ENCODE measurements at regions not wholly inside any gene's neighbourhood (a gene's known extent, or its start where the extent isn't known, plus 50 kb on each side); places are given as distances from the start of the nearest gene placed in this dataset.
"Not testable (repeated sequence)": the region's sequence is repeated elsewhere in the genome, so short reads cannot be mapped to it uniquely, and the experiment has no call there.

DNA sequence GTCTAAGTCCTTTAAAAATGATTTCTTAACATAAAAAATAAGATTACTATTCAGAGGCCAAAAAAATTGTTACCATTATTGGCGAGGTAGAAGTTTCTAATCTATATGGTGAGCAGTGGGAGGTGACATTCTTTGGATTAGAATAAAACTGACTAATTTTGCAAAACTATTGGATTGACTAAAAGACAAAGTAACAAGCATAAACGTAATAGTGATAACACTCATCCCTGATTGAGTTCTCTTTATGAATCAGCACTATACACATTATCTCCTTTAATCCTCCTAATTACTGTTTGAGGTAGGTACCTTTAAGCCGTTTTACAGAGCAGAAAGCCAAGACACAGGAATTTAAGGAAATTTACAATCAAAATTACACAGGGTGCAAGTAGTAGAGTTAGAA, 139.2 kb upstream of the NRP1 start:
- H3K4me1 ChIP-seq = no peaks in the 10 kb centered on the region
- H3K9me3 ChIP-seq = no peaks in the 10 kb centered on the region
- TF ChIP-seq, protein P1, sequence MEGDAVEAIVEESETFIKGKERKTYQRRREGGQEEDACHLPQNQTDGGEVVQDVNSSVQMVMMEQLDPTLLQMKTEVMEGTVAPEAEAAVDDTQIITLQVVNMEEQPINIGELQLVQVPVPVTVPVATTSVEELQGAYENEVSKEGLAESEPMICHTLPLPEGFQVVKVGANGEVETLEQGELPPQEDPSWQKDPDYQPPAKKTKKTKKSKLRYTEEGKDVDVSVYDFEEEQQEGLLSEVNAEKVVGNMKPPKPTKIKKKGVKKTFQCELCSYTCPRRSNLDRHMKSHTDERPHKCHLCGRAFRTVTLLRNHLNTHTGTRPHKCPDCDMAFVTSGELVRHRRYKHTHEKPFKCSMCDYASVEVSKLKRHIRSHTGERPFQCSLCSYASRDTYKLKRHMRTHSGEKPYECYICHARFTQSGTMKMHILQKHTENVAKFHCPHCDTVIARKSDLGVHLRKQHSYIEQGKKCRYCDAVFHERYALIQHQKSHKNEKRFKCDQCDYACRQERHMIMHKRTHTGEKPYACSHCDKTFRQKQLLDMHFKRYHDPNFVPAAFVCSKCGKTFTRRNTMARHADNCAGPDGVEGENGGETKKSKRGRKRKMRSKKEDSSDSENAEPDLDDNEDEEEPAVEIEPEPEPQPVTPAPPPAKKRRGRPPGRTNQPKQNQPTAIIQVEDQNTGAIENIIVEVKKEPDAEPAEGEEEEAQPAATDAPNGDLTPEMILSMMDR (IDR thresholded peaks at IDR 0.05) = no peak
- no peak for DNase-seq
- H3K36me3 ChIP-seq = no peaks in the 10 kb centered on the region
- intact Hi-C loops (cut with DNase I; ENCODE audit: low total_unique reads) = no loop called here
- no peak overlapping the region for H3K27ac ChIP-seq
- no peak overlapping the region for H3K4me3 ChIP-seq
- H3K27me3 ChIP-seq = no peaks in the 10 kb centered on the region

GRCh38 chr10:33468006-33468405, 133.5 kb upstream of the NRP1 start:
- DNase-seq; intact Hi-C loops (cut with DNase I; ENCODE audit: low total_unique reads): not testable (repeated sequence)

GRCh38 chr10:33465747-33466146, 131.3 kb upstream of the NRP1 start:
- H3K4me1 ChIP-seq = peaks cover 0 to 22% (median 7%) of the 10 kb centered on the region in 4 donors
- DNase-seq = no peak
- no peaks in the 10 kb centered on the region for H3K9me3 ChIP-seq
- no peak overlapping the region for H3K27ac ChIP-seq
- TF ChIP-seq, protein P1 (IDR thresholded peaks at IDR 0.05) = no peak
- H3K27me3 ChIP-seq = no peaks in the 10 kb centered on the region
- intact Hi-C loops (cut with DNase I; ENCODE audit: low total_unique reads) = no loop called here
- H3K4me3 ChIP-seq = no peak overlapping the region
- H3K36me3 ChIP-seq = no peaks in the 10 kb centered on the region

More at GRCh38 chr10:33468006-33468405, 133.5 kb upstream of the NRP1 start:
- H3K4me1 ChIP-seq, H3K4me3 ChIP-seq, H3K9me3 ChIP-seq, H3K36me3 ChIP-seq, H3K27me3 ChIP-seq, H3K27ac ChIP-seq: not testable (repeated sequence)

GRCh38 chr10:33463011-33463410, 128.5 kb upstream of the NRP1 start:
- Histone ChIP-seq H3K4me1 (peaks cover 0 to 36% (median 17%) of the 10 kb centered on the region in 4 donors), H3K36me3 (no peaks in the 10 kb centered on the region), H3K27ac (peak overlapping the region in 1 of 2 donors; percentile 7), H3K9me3 (no peaks in the 10 kb centered on the region), H3K27me3 (no peaks in the 10 kb centered on the region), H3K4me3 (no peak overlapping the region)
- TF ChIP-seq, protein P1 (IDR thresholded peaks at IDR 0.05) = no peak
- peak in 1 of 2 donors; percentile 41 for DNase-seq
- intact Hi-C loops (cut with DNase I; ENCODE audit: low total_unique reads) = loop anchor here (5.0 kb wide), 1 partner anchor 1734 kb away; no protein-coding TSS in a partner anchor

DNA sequence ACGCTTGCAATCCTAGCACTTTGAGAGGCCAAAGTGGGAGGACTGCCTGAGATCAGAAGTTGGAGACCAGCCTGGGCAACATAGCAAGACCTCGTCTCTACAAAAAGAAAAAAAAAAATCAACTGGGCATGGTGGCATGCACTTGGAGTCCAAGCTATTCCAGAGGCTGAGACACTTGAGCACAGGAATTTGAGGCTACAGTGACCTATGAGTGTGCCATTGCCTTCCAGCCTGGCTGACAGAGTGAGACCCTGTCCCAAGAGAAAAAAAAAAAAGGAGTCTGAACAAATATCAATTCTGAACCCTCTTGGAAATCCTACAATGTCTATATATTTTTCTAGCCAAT, 126.8 kb upstream of the NRP1 start:
- Histone ChIP-seq H3K9me3 (no peaks in the 10 kb centered on the region), H3K27ac (peak overlapping the region; percentile 29 to 58), H3K36me3 (no peaks in the 10 kb centered on the region), H3K4me3 (no peak overlapping the region), H3K27me3 (no peaks in the 10 kb centered on the region), H3K4me1 (peaks cover 0 to 36% (median 17%) of the 10 kb centered on the region in 4 donors)
- TF ChIP-seq, protein P1 (IDR thresholded peaks at IDR 0.05) = no peak
- DNase-seq = no peak
- intact Hi-C loops (cut with DNase I; ENCODE audit: low total_unique reads) = loop anchor here (5.0 kb wide), 1 partner anchor 1736 kb away; no protein-coding TSS in a partner anchor

DNA sequence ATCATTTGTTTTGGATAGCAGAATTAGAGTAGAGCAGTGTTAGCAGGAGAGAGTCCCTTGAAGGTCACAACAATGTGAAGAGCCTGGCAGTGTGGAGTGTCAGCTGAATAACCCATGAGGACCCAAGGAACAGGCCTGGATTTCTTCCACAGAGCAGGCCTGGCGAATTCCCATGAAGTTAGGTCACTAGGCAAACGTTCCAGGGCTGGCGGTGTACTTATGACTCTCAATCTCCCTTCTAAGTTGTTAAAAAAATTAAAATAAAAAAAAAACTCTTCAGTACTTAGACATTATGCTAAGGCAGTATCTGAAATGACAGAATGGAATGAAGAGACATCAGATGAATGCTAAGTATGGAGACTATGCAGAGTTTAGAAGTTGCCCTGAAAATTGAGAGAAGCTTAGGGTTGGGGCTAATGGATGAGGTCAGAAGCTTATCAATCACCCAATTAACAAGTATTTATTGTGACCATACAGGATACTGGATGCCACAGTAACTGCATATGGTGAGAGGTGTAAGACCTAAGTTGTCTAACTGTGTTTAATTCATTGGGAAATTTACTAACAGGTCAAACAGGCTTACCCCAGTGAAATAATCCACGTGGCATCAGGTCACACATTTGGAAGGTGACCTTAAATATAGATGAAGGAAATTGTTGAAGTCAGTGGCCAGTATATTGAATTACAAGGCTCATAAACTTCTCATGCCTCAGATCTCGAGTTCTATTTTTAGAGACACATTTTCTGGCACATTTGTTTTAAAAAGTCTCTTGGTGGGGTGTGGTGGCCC, 126.2 kb upstream of the NRP1 start:
- Histone ChIP-seq H3K27ac (peak overlapping the region; percentile 29 to 58), H3K4me3 (no peak overlapping the region), H3K36me3 (no peaks in the 10 kb centered on the region), H3K27me3 (no peaks in the 10 kb centered on the region), H3K4me1 (peaks cover 0 to 36% (median 17%) of the 10 kb centered on the region in 4 donors), H3K9me3 (no peaks in the 10 kb centered on the region)
- intact Hi-C loops (cut with DNase I; ENCODE audit: low total_unique reads) = loop anchor here (5.0 kb wide), 1 partner anchor 1737 kb away; no protein-coding TSS in a partner anchor
- DNase-seq = peak; percentile 70 to 85
- TF ChIP-seq, protein P1 (IDR thresholded peaks at IDR 0.05) = no peak

All from tibial artery (tissue), 4 donors.